Right kidney (tissue), 1 donor: ENCODE measurements at regions not wholly inside any gene's neighbourhood (a gene's known extent, or its start where the extent isn't known, plus 50 kb on each side); places are given as distances from the start of the nearest gene placed in this dataset.
"Not testable (repeated sequence)": the region's sequence is repeated elsewhere in the genome, so short reads cannot be mapped to it uniquely, and the experiment has no call there.

Experiments used
- DNase-seq: peaks from one replicate; pipeline ENCODE4 v3.0.0-alpha.2; 2016

DNA sequence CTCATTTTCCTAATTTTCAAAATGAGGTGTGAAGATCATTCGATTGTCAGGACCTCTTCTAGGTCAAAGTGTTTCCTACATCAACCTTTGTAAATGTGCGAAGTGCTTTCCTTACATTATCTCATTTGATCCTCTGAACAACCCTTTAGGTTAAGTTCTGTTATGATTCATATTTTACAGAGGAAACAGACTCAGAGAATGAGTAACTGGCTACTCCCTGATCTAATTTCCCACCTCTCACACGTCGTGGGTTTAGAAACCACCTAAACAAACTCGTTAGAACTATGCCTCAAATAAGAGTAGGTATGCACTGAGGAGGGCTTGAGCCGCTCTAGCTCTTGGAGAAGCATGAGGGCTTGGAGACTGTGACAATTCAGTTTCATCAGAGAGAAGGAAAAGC is 148.6 kb downstream of the CD47 start:
- no peak for DNase-seq

DNA sequence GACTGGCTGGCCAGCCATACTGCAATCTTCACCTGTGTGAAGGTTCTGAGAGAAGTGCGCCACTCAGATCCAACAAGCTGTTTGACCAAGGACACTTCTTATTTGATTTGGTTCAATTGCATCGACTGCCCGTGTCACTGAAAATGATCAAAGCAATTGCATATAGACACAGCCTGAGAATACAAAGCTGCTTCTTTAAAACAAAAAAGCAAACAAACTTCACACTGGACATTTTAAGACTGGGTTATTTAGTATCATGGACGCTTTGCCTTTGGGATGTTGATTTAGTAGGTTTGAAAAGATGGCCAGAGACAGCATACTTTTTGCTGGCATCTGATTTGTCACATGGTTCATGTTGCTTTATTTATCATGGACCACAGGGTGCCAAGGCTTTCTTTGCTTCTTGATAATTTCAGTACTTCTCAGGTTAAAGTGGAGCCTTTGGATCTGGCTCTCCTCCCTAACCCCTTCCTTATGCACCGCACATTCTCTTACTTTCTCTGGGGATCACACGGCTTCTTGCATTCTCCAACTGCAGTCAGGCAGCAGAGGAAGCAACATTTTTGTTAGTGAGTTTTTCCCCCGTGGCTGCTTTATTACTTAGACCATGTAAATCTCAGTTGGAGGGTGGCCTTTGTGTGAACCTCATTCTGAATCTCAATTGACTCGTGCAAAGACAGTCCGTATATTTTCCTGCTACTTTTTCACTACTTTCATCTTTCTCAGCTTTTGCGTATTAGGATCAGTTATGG is 151.0 kb downstream of the CD47 start:
- no peak for DNase-seq

DNA sequence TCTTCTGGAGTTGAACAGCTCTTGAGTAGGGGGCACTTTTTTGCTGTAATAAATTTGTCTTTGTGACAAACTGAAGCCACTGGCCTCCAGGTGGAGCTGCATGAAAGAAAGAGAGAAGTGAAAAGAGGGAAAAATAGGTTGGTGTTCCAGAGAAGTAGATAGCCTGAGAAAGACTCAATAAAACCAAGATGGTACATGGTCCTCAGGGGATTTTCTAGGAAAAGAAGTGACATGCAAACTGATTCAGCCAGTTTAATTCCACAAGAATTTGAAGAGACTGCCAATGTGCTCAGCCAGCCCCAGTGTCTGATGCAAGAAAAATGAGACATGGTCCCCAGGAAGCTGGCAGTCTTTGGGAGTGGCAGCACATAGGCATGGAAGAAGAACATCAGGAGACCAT is 152.7 kb downstream of the CD47 start:
- DNase-seq, result no peak

DNA sequence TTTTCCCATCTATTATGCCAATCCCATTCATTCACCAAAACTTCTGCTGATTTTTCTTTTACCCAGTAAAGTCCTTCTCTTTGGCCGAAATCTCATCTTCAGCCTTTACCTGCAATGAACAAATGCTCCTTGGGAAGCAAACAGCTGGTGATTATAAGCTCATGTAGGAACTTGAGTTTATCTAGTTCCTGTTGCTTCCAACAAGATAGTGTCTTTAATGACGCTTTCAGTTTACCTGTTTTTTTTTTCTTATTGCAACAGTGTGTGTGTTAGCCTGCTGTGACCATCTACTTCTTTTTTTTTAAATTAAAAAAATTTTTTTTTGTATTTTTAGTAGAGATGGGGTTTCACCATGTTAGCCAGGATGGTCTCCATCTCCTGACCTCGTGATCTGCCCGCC is 156.0 kb downstream of the CD47 start:
- DNase-seq, result no peak

DNA sequence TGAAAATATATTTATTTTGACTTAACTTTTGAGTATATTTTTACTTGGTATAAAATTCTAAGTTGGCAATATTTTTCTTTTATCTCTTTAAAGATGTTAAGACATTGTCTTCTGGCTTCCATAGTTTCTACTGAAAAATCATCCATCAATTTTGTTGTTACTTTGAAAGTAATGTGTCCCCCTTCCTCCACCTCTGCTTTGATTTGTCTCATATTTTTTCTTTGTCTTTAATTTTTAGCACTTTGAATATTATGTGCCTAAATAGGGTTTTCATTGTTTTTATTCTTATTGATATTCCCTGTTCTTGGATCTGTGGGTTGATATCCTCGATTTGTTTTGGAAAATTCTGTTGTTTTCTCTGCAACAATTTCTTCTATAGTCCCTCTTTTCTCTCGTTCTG is 157.4 kb downstream of the CD47 start:
- DNase-seq, result no peak

DNA sequence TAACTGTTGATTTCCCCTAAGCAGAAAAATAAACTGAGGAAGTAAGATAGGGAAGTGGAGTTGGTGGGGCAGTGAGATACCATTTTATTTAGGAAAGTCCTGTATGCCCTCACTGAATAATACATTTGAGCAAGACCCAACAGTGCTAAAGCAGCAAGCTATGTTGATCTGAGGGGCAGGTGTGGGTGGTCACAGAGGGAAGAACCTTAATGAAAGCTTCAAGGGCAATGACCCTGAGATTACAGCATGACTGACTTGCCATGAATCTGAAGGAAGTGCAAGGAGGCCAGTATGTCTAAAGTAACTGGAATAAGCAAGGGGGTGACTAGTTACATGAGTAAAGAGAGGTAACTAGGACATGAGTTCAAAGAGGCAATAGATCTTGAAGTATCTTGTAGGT is 159.5 kb downstream of the CD47 start:
- DNase-seq, result no peak

DNA sequence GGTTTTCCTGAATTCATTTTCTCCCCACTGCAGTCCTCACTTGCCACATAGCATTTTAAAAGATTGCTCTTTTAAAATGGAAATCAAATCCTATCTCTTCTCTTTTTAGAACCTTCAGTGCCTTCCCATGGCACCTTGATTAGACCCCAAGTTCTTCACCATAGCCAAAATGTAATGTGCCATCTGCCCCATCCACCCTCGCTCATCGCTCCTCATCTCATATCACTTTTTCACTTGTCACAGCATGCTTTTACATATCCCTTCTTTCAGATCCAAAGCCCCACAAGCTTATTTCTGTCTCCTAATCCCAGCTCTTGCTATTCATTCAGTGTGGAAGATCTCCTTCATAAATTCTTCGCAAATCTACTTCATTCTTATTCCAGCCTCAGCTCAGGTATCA is 161.7 kb downstream of the CD47 start:
- DNase-seq, result no peak

DNA sequence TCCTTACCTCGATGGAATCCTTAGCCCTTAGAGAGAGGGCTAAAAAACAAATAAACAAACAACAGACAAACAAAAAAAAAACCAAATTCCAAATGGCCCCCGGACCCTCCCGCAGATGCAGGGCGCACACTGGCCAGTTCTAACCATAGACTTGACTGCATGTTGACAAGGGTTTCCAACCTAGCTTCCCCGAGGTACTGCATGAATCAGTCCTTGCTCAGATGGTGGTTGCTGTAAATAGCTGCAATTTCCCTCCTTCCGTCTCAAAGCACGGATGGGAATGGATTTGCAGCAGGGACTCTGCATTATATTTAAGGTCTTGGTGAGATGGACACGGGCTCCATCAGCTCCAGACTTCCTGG is 162.8 kb downstream of the CD47 start:
- DNase-seq, result no peak

DNA sequence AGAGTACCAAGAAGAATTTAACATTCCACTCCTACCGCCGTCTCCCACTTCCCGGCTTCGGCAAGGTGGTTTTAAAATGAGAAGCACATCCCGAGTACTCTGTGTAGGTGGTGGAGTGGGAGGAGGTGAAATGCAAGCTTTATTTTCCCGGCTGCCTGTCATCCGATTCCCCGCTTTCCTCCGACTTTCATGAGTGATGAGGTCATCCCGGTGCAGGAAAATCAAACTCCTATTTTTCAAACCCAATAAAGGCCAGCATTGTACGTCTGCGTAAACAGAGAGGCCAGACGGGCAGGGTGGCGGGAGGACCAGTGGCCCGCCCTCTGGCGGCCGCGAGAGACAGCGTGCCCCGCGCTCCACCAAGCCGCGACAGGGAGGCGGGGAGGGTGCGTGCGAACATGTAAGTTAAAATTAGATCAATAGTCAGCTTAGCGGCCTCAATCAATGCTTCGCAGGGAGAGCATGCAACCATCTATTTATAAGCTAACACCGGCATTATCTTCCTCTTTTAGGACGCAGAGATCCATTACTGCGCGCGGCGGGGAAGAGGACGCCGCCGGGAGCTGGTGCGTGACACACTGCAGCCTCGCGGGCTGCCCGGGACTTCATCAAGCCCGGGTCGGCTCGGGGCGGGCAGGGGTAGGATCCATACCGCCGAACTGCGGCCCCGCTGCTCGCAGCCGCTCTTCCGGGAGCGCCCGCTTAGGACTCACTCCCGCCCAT is 163.3 kb downstream of the CD47 start:
- DNase-seq, result peak; percentile 91

DNA sequence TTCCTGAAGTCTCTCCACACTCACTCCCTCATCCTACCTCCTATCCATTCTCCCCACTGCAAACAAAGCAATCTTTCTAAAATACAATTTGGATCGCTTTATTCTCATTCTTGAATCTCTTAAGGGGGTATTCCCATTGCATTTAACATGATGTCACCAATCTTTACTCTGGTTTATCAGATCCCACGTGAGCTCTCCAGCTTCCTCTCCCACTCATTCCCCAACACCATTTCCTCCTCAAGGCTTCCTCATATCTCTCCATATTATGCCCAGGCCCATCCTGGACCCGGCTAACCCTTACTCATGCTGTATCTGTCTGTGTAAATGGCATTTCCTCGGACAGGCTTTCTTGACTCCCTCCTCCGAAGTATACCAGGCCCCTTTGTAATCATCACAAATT is 165.0 kb downstream of the CD47 start:
- no peak for DNase-seq

DNA sequence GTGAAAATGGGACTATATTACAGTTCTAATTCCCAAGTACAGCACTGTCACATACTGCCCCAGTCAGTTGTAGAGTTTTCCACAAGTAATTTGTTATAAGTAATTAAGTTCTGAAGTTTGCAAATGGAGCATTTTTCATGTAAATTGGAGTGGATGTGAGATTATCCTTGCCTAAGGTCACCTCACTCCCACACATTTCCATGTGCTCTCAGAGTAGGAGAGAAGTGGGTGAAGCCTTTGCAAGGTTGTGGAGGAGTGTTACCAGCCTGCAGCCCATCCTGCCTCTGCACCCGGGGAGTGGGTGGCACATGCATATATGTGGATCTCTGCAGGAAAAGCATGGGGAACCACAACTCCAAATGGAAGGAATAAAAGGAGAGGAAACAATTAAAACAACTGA is 169.8 kb downstream of the CD47 start:
- no peak for DNase-seq

DNA sequence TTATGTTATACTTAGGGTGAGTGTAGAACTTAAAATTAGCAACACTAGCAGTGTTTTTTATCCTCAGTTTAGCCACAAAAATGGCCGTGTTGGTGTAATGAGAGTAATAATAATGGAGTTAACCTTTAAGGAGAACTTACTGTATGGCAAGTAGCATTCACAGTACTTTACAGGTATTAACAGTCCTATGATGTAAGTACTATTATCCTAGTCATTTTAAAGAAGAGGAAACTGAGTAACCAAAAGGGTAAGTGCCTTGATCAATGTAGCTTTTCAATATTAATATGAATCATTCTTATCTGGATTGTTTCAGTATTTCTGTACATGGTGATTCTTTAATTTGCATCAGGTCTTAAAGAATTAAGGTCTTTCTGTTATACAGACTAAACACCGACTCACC is 170.3 kb downstream of the CD47 start:
- DNase-seq, result no peak

DNA sequence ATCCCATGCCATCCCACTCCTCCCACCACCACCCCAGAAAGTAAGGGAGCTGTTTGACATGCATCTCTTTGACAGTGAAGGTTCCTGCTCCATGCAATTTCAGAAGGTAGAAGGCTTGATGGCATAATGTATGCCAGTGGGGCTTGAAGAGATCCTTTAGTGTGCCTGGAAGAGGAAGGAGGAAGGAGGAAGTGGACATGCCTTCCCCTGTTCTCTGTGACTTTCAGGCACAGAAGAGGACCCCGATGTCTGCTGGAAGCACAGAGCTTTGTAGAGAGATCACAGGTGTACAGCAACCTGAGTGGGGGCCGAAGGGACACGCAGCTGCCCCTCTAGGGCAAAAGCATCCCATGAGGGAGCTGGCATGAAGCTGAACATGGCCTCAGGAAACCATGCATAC is 171.6 kb downstream of the CD47 start:
- no peak for DNase-seq

DNA sequence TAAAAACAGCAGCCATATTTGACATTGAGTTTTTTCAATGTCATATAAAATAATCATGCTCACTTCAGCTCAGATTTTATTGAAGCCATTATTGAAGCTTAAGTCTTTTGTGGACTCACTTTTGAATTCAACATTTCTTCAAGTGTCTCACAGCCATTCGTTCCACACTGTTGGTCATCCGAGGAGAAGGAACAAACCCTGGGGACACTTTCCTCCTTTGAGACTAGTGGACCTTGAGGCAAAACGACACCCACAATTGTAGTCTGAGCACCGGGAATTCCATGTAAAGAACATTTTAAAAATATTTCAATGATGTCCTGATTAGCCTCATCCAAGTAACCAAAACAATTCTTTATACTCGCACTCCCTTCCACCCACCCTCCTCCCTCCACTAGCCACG is 174.7 kb downstream of the CD47 start:
- DNase-seq, result no peak

DNA sequence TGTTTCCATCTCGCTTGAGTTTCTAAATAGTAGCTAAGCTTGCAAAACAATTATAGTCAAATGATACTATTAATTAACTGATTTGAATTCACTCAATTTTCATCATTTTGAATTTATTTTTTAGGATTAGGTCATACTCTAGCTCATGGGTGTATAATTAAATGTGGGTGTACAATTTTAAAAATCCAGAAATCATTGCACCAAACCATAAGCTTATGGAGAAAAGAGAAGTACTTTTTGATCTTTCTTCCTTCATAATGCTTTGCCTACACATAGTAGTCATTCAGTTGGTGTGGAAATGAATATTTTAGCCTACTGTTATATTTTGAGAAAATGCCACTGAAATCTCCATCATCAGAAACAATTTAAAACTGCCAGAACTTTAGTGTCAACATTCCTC is 175.1 kb downstream of the CD47 start:
- no peak for DNase-seq

DNA sequence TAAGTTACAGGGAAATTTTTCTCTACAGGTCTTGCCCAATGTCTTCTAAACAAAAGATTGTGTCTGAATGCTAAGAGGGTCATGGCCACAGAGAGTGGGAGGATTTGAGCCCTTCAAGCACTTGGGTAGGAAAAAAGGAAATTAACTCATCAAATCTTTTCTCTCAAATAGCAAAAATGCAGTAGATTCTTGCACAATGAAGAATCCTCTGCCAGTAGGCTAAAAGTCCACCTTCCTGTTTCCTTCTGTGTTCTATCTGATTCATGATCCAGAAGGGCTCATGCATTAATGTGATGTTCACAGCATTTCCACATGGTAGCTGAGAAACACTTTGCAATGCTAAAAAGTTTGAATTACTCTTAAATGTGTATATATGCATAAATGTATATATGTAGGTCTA is 177.1 kb downstream of the CD47 start:
- no peak for DNase-seq

DNA sequence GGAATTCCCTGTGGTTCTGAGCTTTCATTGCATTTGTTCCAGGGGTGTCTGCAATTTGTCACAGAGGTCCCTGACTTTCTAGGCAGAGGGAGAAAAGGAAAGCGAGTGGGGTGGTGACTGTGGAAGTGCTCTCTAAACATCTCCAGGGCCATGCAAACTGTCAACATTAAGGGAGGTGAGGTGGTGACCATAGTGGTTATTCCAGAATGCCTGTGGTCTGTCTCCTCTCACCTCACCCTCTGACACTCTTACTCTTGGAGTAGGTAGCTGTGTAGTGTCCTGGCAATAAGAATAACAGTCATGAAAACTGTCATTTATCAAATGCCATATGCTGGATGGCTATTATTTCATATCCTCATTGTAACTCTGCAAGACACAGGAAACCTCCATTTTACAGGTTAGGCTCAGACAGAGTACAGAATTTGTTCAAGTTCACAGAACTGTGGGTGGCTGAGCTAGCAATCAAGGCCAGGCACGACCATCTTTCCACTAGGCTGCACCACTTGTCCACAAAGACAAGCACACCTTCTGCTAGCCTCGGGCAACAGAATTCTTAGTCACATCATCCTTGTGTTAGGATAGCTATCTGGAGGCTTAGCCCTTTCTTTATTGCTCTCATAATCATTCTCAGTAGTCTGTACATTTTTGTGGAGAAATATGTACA is 179.4 kb downstream of the CD47 start:
- no peak for DNase-seq

DNA sequence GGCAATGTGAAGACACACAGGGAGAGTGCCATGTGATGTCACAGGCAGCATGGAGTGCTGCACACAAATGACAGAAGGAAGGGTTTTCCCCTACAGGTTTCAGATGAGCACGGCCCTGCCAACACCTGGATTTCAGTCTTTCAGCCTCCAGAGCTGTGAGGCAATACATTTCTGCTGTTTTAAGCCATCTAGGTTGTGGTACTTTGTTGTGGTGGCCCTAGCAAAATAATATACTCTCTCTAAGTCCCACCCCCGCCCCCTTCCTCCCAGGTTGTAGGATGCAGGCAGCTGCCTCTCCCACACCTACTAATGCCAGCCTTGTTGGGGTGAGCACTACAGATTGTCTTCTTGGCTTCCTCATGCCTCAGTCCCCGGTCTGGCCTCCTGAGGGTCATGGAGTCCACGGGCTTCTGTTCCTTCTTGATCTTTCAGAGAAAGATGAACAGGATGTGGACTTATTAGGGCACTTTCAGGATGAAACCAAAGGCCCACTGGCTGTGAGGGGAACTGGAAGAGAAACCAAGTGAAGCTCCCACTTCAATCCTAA is 180.0 kb downstream of the CD47 start:
- DNase-seq, result no peak

DNA sequence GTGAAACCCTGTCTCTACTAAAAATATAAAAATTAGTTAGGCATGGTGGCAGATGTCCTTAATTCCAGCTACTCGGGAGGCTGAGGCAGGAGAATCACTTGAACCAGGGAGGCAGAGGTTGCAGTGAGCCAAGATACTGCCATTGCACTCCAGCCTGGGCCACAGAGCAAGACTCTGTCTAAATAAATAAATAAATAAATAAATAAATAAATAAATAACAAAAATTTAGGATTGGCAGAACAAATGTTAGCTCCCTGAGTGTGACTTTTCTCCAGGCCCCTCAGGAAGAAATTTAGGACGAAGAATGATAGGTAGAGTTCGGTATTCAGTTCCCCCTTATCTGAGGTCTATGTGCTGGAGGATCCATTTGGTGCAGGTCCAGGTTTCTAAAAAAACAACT is 181.2 kb downstream of the CD47 start:
- DNase-seq, result not testable (repeated sequence)

DNA sequence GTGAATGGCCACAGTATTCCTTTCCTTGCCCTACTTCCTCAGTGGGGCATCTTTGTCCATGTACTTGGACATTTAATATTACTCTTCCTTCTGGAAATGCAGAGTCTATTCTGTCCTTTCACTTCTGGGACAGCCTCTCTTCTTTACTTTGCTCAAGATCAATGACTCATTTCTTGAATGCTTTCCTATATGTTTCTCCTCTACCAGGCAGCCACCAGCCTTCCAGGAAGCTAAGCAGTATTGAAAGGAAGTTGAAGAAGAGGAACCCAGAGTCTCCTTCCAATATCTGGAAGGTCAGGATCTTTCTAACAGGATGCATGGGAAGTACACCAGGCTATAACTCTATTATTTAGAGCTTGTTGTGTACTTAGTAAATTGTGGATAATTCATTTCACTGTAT is 182.8 kb downstream of the CD47 start:
- no peak for DNase-seq

DNA sequence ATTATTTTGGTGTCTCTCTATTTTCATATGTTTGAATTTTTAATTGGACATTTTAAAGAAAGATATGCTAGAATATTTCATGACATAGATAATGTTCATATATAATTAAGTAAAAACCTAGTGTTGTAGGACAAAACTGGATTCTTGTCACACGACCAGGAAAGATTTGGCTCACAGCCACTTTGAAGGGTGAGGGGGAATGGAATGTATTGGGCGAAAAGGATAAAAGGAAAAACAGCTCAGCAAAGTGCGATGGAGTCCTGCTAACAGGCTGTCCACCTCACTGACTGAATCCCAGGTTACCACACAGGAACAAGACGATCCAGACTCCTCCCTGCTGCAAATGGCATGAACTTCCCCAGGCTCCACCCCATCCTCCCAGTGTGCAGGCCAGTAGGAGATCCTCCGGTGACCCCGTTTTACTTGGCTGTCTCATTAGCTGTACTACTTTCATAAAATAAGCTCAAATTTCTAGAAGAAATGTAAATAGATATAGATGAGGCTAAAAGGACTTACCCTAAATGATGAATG is 186.2 kb downstream of the CD47 start:
- DNase-seq, result no peak

DNA sequence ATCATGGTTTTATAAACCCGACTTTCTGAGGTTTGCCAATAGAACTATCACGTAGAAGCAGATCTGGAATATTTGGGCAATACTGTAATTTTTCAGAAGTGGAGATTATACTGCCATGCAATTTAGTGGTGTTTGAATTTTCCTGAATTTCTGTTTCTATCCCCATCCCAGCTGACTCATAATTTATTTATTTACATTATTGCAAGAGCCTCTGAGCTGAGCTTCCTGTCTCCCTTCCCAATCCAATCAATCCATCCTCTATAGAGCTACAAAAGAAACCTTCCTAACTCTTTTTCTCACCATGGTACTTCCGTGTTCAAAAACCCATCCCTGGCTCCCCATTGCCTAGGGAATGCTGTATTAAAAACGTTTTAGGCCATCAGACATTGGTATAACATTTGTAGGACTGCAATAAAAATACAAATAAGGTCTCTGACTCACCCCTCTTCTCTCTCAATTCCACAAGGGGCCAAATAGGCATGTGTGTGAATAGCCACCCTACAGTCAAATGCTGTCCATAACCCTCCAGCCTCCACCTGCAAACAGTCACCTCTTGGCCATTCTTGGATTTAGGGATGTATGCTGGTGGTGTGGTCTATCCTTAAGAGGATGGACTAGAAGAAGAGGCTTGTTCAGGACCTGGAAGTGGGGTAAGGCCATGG is 190.7 kb downstream of the CD47 start:
- no peak for DNase-seq
